Mammary epithelial cell (primary cell): ENCODE measurements at regions not wholly inside any gene's neighbourhood (a gene's known extent, or its start where the extent isn't known, plus 50 kb on each side); places are given as distances from the start of the nearest gene placed in this dataset.

Source experiments
- CTCF ChIP-seq, 2 donors: IDR thresholded peaks in 1 of 2; conservative IDR thresholded peaks in 1 of 2; 2 replicates each; pipeline ENCODE4 v1.5.1; 2011 to 2012; ENCODE audit warnings: inconsistent platforms in 2 of 2, low read length in 2 of 2, mild to moderate bottlenecking in 2 of 2, control low read depth in 1 of 2, low read depth in 1 of 2; ENCODE audit not compliant: insufficient read depth in 1 of 2; ENCODE audit errors: extremely low read depth in 1 of 2
- EZH2 ChIP-seq: IDR thresholded peaks from 2 replicates; pipeline ENCODE4 v1.6.1; 2012; ENCODE audit warnings: low read length, inconsistent platforms, borderline replicate concordance

- TF ChIP-seq EZH2 = no peak
- no peak for TF ChIP-seq CTCF (conservative IDR thresholded peaks at IDR 0.05 in 1 of 2, IDR thresholded peaks at IDR 0.05 in 1 of 2; ENCODE audit: extremely low read depth in 1 of 2, insufficient read depth in 1 of 2, low read depth in 1 of 2, low read length in 2 of 2)
These were observed 75.8 kb upstream of the ZNF516 start for GRCh38 chr18:76570856-76571255.
